LNCAP (cell line): ENCODE measurements at regions not wholly inside any gene's neighbourhood (a gene's known extent, or its start where the extent isn't known, plus 50 kb on each side); places are given as distances from the start of the nearest gene placed in this dataset.

Experiments used
- TF ChIP-seq, protein P1 (sequence below): fragments of 450-650 bp; IDR thresholded peaks from 2 replicates; pipeline ENCODE4 v1.5.1; 2017; ENCODE audit warnings: mild to moderate bottlenecking

DNA sequence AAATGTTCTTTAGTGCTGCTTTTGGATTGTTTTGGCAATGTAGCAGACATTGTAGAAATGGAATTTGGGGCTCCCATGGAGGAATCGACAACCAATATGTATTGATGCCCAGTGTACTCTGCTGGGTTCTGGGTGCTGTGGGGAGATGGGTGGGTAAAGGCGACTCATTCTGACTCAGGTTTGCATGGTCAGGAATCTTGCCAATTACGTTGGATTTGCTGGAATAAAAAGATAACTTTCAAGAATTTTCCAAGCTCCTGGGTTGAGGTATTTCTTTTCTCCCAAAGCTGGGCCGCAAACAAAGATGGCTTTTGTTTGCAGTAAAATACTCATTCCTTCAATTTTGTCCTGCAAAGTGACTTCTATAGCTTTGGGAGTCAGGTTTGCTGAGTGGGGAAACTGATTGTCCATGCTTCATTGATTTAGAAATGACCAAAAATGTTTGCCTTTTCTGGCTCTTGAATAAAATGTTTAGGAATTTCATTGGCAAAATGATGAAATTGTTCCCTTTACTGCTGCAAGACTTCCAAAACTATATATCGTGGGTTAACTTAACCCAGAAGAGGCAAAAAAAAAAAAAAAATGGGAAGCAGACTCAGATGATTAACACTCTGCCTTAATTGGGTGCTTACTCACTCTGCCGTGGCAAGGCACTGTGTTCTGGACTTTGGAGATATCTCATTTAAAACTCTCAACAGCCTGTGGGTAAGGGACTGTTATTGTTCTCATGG lies 57.0 kb downstream of the RTL9 start:
- TF ChIP-seq, protein P1, sequence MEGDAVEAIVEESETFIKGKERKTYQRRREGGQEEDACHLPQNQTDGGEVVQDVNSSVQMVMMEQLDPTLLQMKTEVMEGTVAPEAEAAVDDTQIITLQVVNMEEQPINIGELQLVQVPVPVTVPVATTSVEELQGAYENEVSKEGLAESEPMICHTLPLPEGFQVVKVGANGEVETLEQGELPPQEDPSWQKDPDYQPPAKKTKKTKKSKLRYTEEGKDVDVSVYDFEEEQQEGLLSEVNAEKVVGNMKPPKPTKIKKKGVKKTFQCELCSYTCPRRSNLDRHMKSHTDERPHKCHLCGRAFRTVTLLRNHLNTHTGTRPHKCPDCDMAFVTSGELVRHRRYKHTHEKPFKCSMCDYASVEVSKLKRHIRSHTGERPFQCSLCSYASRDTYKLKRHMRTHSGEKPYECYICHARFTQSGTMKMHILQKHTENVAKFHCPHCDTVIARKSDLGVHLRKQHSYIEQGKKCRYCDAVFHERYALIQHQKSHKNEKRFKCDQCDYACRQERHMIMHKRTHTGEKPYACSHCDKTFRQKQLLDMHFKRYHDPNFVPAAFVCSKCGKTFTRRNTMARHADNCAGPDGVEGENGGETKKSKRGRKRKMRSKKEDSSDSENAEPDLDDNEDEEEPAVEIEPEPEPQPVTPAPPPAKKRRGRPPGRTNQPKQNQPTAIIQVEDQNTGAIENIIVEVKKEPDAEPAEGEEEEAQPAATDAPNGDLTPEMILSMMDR, result no peak

GRCh38 chrX:110417128-110417527 lies 58.5 kb downstream of the RTL9 start:
- TF ChIP-seq, protein P1, result no peak

DNA sequence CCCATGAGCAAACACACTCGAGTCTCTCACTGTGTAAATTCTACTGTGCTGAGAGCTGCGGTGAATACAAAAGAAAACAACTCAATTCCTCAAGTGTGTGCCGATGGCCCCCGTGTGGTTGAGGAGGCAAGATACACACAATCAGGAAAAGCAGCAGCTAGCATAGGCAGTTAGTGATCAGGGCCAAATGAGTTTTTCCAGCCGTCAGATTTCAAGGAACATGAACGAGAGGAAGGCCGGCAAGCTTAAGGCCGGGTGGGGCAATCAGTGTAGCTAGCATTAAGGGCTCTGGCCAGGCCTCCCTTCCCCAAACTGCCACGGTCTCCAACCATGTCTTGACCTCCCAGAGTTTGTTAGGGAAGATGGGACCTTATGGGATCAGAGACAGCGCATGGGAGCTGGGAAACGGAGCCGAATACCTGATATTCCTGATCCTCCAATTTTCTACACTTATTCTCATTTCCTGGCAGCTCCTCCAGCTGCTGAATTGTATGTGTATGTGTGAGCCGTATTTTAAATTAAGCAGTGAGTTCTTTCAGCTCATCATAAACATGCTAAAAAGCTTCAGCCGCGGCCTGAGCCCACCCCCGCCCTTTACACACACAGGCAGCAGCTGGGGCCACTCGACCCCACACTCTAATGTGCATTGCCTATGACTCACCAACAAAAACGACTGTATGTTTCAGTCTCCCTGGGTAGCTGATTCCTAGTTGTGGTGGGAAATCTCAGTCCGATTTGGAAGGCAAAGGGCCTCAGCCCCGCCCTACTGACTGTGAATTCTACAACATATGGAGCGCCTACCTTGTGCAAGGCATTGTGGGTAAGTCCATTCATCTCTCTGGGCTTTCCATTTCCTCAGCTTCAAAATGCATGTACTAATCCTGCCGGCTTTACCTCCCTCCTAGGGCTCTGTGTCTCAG lies 59.9 kb downstream of the RTL9 start:
- TF ChIP-seq, protein P1, result peak; percentile 40; the same call in 1 of the 2 replicates

DNA sequence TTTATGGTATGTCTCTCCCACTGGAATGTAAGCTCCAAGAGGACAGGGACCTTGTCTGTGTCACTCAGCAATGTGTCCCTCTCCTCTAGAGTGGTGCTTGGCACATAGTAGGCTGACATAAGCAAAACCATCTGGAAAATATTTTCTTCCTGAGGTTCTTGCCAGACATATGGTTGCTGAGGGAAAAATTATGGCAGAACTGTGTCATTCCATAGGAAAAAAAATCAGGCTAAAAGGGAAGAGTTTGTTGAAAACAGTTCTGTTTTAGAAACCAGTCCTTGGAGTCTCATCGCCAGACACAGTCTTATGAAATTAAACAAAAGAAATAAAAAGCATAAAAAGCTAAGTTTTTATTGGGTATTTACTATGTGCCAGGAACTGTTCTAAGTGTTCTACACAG lies 60.9 kb downstream of the RTL9 start:
- TF ChIP-seq, protein P1, result no peak

- TF ChIP-seq, protein P1, result no peak
These were observed 62.3 kb downstream of the RTL9 start for GRCh38 chrX:110420771-110421499.

DNA sequence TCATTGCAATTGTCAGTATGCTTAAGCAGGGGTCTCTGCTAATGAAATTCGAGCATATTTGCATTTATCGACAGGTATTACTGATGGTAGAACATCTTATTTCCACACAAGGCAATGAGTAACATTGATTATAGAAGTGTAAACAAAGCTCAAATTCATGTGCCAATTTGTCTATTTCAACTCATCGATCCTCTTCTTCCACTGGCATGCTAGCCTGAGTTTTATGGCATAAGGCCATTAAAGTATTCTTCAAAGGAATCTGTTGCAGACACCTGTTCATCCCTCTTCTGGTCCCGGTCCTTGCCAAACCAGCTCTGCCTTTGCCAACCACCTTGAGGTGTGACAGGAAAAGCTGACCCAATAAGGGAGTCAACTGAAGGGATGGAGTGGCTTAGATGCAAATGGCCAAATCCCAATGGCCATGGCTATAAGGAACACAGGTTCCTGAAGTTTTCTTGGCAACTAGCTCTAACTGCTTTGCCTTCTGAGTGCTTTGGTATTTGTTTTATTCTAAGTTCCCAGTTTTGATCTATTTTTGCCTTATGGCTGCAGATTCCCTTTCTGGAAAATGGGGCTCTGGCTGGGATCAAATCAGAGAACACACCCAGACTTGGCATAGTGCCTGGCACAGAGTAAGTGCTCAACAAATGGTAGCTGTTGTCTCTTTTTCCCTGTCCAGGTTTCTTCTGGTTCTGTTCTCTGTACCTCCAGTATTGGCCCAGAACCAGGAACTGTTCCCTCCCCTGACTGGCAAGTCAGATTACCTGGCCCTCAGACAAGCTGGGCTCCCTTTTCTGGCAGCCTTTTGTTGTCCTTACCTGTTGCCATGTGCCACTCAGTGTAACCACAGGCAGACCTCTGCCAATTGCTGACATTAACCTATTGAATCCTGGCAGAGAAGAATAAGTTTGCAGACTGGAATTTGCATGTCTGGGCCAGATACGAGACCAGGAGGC lies 63.1 kb downstream of the RTL9 start:
- TF ChIP-seq, protein P1, result no peak
